ENCODE measurements at regions not wholly inside any gene's neighbourhood (a gene's known extent, or its start where the extent isn't known, plus 50 kb on each side); places are given as distances from the start of the nearest gene placed in this dataset.

DNA sequence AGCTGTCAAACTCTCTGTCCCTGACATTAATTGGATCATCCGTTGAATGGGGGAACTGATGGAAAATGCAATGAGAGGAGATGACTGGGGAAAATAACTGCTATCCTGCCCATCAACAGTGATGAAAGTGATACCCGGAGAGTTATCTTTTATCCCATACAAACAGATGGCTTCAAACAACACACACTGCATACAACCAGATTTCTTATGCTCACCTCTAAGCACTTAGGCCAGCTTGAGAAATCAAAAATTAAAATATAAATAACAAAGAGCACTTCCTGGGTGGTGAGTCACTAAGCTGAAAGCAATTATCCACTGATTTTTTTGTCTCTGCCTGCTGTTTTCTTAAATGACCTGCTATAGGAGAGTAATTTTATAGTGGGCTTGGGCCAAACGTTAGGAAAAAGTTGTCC is 237.6 kb upstream of the RGPD4 start:
- no peak for DNase-seq

DNA sequence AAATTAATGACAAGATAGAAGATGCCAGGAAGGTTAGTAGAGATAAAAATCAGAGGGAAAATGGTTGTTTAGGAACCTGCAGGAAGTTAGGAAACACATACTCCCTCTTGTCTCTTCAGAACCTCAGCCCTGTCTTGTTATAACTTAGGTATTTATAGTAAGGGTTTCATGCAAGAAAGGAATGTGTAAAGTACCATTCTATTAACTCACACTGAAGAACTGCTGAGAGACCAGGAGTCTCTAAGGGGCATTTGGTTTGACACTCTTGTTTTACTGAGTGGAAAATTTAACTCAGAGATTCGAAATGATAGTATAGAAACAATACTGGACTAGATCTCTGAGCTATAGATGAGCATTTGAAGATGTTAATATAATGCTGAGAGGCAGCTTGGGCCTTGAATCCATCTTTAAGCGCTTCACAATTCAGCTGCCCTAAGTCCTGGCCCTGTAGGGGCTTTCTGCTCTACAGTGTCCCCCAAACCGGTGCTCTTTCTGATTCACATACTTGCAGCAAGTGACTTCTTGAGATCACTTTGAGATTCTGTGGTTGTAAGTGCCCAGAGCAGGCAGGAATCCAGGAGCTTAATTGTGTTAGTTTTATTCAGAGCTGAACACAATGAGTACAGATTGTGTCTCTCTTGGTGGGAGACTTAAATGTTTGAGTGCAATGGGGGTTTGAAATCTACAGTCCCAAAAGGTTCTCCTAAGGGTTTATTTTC is 235.0 kb upstream of the RGPD4 start:
- no peak for DNase-seq

DNA sequence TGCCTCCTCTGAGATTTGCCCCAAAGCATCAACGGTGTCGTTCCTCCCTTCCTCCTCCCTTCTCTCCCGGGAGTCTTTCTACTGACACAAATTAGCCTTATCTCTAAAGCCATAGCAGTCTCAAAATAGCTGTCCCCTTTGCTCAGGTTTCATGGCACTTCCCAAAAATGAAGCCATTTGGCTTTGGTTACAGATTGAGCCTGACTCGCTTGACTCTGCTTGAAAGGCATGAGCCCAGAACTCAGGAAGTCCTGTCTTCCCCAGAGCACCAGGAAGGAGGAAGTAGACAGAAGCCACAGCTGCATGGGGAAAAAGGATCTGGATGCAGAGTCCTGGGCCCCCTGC is 234.4 kb upstream of the RGPD4 start:
- DNase-seq, result no peak

DNA sequence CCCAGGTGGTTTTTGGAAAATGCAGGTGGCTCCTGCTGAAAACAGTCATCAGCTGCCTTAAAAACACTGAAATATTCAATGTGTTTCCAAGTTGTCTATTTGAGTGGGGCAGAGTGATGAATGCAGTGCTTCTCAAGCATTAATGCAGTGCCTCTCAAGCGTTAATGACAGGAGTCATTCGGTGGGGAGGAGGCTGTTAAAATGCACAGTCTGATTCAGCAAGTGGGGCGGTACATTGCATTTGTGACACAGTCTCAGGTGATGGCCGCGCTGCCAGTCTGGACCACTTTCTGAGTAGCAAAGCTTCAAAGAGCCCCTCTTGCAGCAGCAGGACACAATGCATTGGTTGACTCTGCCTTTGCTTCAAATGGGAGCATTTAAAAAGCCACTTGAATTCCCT is 231.4 kb upstream of the RGPD4 start:
- no peak for DNase-seq

DNA sequence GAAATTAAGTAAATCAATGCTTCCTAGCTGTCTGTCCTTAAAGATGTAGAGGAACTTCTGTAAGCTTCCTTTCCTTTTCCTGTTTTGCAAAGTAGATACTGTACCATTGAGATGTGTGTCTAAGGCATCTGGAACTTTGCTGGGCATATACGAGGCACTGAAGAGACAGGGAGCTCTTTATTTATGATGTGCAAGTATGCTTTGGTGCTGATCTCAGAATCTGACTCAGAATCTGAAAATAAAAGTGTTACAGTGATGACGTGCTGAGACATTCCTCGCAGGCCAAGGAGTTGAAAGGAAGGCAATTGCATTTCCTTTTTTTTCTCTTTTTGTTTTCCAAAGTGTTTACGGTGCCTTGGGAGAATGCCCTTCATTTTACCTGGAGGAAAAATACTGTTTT is 230.9 kb upstream of the RGPD4 start:
- DNase-seq, result no peak

DNA sequence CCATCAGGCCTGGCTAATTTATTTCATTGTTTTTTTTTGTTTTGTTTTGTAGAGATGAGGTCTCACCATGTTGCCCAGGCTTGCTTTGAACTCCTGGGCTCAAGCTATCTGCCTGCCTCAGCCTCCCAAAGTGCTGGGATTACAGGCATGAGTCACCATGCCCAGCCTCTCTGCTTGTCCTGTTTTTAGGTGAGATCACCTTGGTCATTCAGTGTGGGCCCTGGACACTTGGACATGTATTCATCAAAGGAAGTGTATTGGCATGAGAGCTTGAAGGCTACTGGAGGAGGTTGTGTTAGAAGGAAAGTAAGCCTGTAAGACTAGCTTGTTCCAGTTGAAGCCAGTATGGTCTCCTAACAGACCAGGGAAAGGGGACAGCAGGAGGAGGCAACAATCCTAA is 229.2 kb upstream of the RGPD4 start:
- DNase-seq, result no peak

DNA sequence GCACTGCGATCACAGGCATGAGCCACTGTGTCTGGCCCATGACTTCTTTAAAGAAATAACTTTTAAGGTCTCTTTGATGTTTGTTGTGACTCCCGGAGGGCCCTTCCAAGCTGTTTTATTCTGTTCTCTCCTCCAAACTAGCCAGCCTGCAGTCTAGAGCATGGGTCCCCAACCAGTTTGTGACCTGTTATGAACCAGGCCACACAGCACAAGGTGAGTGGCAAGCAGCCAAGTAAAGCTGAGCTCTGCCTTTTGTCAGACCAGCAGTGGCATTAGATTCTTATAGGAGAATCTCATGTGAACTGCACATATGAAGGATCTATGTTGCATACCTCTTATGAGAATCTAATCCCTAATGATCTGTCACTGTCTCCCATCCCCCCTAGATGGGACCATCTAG is 223.9 kb upstream of the RGPD4 start:
- no peak for DNase-seq

DNA sequence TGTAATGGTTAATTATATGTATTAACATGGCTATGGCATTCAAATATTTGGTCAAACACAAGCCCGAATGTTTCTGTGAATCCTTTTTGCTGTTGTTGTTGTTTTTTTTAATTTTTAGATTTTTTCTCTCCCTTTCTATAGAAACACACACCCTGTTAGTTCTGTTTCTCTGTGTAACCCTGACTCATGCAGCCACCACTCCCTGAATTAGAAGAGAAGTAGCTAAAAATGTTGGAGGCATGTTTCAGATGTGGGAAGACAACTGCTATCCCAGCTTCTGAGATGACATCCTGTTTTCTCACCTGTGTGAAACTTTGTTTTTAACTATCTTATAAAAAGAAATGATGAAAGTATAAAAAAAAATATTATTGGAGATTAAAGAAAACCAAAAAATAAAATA is 219.6 kb upstream of the RGPD4 start:
- DNase-seq, result no peak

DNA sequence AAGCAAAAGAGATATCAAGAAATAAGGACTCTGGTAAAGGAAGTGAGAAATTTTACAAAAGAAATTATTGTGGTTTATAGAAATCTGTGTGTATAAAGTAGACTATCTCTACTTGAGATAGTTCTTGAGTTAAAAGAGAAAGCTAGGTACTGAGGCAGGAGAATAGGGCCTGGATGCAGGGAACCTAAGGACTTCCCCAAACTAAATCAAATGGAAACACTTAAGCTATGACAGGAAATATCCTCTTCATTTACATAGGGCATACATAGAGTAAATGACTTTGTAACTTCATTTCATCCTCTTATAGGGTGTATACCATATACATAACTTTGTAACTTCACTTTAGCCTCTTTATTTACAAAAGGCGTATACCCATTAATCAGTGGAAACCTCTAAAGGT is 219.2 kb upstream of the RGPD4 start:
- DNase-seq, result no peak

DNA sequence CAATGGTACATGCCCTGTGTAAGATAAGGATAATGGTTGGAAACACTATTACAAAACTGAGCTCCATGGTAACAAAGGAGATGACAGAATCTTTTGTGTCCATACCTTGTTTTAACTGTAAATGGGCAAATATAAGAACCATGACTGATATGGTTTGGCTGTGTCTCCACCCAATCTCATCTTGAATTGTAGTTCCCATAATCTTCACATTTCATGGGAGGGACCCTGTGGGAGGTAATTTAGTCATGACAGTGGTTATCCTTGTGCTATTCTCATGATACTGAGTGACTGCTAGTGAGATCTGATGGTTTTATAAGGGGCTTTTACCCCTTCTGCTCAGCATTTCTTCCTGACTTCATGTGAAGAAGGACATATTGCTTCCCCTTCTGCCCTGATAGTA is 211.7 kb upstream of the RGPD4 start:
- DNase-seq, result no peak

DNA sequence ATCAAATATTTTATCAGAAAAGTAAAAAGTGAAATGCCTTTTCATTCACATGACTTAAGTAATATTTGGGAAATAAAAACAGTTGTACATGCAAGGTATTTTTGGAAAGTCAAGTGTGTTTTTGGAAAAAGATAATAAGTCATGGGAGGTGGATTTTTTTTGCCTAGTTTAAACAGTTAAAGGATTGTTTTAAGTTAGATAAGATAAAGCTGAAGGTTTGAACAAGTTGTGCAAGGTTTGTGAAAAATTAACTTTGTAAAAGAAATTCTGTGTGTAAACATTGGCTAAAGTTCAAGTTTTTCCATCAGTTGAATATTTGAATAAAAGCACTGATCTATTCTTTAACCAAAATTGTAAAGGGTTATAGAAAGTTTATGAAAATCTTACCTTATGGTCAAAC is 207.9 kb upstream of the RGPD4 start:
- no peak for DNase-seq

DNA sequence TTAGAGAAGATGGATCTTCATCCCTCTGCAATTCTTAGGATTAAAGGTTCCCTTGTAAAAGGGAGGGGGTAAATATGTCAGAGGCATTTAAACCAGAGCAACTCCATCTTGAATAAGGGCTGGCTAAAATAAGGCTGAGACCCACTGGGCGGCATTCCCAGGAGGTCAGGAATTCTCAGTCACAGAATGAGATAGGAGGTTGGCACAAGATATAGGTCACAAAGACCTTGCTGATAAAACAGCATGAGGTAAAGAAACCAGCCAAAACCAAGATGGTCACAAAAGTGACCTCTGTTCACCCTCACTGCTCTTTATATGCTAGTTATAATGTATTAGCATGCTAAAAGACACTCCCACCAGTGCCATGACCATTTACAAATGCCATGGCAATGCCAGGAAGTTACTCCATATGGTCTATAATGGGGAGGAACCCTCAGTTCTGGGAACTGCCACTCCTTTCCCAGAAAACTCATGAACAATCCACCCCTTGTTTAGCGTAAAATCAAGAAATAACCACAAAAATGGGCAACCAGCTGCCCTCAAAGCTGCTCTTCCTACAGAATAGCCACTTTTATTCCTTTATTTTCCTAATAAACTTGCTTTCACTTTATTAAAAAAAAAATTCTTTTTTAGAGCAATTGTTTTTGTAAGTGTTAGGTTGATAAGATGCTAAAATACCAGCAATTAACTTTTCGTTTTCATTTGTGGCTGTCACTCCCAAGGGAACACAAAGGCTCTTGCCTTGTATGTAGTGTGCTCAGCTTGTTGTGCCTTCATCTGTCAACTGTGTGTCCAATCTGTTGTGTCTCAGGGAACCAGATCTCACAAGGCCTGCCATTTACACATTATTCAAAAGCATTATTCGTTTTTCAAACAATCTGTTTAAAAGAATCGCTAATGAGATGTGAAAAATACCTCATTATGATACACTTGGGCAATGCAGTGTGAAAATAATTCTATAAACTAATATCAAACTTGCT is 205.2 kb upstream of the RGPD4 start:
- DNase-seq, result no peak

DNA sequence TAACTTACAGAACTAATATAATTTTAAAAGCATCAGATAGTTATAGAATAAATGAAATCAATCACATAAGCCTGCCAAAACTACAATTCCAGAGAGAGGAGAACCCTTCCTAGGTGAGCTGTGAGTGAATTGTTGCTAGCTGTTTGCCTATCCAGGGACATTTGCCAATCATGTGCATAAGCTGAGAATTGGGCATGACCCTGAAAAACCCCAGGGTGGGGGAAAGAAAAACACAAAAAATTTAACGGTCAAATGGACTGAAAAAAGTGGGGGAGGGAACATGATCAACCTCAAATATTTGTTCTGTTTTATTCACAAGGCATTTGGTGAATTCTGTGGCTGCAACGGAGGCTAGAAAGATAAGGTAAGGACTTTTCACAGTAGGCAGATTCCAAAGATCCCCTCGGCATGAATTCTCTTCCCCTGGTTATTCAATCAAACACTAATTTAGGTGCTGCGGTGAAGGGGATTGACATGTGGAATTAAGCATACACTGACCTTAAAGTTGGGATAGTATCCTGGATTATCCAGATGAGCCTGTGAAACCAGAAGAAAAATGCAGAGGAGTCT is 203.9 kb upstream of the RGPD4 start:
- DNase-seq, result no peak

DNA sequence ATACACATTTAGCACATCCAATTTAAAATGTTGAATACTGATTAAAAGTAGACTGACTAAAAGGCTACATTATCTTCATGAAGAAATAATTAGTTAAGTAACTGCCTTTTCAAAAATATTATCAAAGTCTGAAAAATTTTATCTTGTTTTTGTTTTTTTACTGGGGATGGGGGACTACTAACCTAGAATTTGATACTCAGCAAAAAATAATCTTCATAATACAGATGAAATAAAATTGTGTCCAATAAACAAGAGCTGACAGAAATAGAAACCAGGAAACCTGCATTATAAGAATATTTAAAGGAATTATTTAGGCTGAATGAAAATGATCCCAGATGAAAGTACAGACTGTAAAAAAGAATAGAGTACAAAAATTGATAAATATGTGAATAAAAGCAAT is 200.7 kb upstream of the RGPD4 start:
- no peak for DNase-seq

DNA sequence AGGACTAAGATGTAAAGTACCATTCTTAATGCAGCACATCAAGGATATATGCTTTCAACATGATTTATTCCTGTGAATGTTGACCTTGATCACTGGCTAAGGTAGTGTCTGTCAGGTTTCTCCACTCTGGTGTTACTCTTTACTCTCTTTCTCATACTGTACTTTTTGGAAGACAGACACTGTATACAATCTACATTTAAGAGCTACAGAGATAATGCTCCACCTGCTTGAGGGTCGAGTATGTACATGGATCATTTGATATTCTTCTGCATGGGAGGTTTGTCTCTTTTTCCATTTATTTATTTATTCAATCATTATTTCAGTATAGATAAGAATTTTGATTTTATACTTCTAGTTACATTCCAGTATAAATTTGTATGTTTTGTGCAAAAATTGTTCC is 199.5 kb upstream of the RGPD4 start:
- no peak for DNase-seq

DNA sequence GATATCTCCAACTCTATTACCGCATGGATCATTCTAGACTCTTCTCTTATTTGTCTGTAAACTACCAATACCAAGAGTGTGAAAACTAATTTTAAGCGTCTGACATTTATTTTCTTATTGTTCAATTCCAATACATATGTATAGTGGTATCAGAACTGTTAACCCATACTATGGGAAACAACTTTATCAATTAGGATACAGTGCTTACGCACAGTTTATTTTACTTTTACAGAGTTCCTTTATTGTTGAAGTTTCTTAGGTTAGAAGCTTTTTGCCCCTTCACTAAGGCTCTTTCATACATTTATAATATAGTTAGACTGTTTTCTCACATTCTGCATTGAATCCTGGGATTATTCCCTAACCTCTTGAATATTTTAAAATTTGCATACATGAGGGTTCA is 198.8 kb upstream of the RGPD4 start:
- DNase-seq, result no peak

DNA sequence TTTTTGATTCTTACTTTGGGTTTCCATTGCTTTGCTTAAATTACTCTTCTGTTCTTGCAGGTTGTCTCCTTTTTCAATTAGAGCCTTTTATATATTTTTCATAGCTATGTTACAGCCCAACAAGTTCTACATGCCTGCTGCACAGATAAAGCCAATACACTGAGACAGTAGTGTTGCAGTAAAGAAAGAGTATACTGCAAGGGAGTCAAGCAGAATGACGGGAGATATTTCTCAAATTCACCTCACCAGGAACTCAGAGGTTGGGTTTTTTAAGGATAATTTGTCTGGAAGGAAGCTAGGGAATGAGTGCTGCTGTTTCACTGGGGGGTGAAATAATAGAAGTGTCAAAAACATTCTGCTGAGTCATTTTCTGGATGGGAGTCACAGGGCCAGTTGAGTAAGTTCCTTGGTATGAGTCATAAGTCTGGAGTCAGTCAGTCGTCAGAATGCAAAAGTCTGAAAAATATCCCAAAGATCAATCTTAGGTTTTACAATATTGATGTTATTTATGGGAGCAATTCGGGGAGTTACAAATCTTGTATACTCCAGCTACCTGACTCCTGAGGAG is 193.0 kb upstream of the RGPD4 start:
- no peak for DNase-seq

DNA sequence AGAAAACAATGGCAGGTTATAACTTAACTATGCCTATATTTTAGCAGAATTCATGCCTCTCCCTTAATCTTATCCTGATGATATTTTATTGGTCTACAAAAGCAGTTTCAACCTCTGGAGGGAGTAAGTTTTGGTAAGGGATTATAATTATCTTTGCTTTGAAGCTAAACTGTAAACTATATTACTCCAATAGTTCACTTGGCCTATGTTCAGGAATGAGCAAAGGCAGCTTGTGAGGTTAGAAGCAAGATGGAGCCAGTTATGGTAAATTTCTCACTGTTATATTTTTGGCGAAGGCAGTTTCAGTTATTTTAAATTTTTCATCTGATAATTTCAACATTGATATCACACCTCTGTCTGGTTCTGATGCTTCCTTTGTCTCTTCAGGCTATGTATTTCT is 192.5 kb upstream of the RGPD4 start:
- no peak for DNase-seq

DNA sequence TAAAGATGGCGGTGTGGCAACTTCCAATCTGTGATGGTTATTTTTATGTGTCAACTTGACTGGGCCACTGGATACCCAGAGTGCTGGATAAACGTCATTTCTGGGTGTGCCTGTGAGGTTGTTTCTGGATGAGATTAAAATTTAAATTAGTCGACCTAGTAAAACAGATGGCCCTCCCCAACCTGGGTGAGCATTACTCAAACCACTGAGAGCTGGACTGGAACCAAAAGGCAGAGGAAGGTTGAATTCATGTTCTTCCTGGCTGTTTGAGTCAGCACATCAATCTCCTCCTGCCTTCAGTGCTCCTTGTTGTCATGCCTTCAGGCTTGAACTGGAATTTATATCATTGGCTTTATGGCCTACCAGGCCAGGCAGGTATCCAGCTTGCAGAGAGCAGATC is 190.8 kb upstream of the RGPD4 start:
- no peak for DNase-seq

DNA sequence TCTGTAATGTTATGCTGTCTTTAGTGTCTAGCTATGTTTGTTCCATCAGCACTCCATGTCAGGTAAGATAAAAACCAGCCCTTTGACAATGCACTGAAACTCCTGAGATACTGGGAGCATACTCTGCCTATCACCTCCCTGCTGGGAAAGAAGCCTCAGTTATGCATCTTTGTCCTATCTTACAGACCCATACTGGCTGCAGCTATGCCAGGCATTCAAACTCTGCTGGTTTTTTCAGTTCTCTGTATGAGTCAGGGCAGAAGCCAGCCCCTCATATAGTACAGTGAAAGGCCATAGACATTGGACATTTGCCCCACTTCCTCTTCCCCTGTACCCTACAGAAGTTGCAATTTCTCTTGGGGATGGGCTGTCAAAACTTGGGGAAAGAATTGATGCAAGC is 181.1 kb upstream of the RGPD4 start:
- no peak for DNase-seq

DNA sequence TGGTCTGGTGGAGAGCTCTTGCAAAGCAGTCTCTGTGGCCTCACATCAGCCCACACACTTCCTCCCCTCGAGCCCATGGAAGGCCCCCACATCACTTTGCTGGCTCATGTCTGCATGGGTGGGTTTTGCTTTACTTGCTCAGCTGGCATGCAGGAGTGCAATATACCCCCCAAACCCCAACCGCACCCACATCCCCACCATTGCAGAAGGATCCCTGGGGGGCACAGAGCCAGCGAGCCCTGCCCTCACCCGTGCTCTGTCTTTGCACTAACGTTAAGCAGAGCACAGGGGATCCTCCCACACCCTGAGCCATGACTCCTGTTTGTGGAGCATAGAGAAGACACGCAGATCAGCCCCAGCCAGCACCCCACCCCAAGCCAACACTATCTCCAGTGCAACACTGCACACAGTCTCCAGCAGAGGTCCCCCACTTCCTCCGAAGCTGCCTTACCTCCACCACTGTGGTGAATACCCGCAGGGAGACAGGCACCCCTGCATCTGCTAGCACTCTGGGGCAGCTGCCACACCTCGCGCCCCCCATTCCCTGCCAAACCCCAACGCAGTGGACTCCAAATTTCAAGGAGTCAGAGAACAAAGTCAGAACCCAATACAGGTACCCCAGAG is 177.8 kb upstream of the RGPD4 start:
- DNase-seq, result no peak

DNA sequence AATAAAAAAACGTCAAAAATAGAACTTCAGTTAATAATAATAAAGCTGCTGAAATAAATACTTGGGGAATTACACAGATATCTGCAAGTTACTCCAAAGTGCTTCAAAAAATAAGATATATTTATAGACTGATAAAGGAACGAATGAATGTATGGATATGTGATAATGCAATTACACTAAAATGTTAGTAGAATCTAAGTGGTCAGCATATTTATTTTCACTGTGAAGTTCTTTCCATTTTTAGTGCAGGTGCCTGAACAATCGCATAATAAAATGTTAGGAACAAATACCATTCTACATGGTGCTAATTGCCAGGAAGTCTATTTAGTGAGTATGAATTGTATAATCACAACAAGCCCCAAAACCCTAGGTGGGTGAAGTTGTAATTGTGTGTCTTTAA is 169.6 kb upstream of the RGPD4 start:
- DNase-seq, result no peak

DNA sequence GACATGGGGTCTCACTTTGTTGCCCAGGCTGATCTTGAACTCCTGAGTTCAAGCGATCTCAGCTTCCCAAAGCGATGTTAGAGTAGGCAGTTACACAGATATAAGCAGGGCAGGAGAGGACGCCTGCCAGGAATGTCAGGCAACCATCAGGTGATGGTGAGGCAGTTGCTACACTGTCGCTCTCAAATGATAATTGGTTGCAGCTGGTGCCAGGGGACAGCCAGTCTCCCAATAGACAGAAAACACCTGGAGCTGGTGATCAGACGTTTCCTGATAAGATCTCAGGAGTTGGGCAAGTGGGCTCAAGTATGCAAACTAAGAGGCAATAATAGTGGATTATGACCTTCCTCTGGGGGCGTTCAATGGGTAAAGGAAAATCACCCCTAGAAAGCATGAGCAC is 163.1 kb upstream of the RGPD4 start:
- DNase-seq, result peak; percentile 4

Measured in NCI-H1048 (cell line).